ENCODE measurements at regions not wholly inside any gene's neighbourhood (a gene's known extent, or its start where the extent isn't known, plus 50 kb on each side); places are given as distances from the start of the nearest gene placed in this dataset.

GRCh38 chr15:85935182-85935581, 140.5 kb upstream of the KLHL25 start:
- ChIA-PET CTCF (no interaction called here), POLR2A (no interaction called here)
- Mint-ChIP-seq H3K27me3 (ENCODE audit: insufficient read depth, unreplicated experiment) (no peaks in the 10 kb centered on the region), H3K9me3 (ENCODE audit: unreplicated experiment) (no peaks in the 10 kb centered on the region), H3K36me3 (ENCODE audit: insufficient read depth, unreplicated experiment) (no peaks in the 10 kb centered on the region), H3K4me1 (ENCODE audit: insufficient read depth, unreplicated experiment) (no peaks in the 10 kb centered on the region), H3K27ac (ENCODE audit: low read depth, unreplicated experiment) (no peak overlapping the region), H3K4me3 (ENCODE audit: unreplicated experiment) (no peak overlapping the region)
- no peak for TF ChIP-seq CTCF (IDR thresholded peaks at IDR 0.05; ENCODE audit: unreplicated experiment)
- intact Hi-C loops (cut with micrococcal nuclease): no loop called here
- no TSS peak for BruUV-seq (replicated peaks)
- no peak for DNase-seq (ENCODE audit: unreplicated experiment)

- BruUV-seq (replicated peaks): no TSS peak
- CTCF ChIA-PET: no interaction called here
- TF ChIP-seq CTCF (IDR thresholded peaks at IDR 0.05; ENCODE audit: unreplicated experiment): no peak
- Mint-ChIP-seq H3K4me3 (ENCODE audit: unreplicated experiment) (no peak overlapping the region), H3K4me1 (ENCODE audit: insufficient read depth, unreplicated experiment) (no peaks in the 10 kb centered on the region), H3K36me3 (ENCODE audit: insufficient read depth, unreplicated experiment) (no peaks in the 10 kb centered on the region), H3K9me3 (ENCODE audit: unreplicated experiment) (no peaks in the 10 kb centered on the region), H3K27ac (ENCODE audit: low read depth, unreplicated experiment) (no peak overlapping the region), H3K27me3 (ENCODE audit: insufficient read depth, unreplicated experiment) (no peaks in the 10 kb centered on the region)
- intact Hi-C loops (cut with micrococcal nuclease): no loop called here
- DNase-seq (ENCODE audit: unreplicated experiment): no peak
- POLR2A ChIA-PET: interaction anchor here (0.6 kb wide), 1 partner anchor 217 kb away, joined by 3 read pairs; no protein-coding TSS in a partner anchor
These were observed 142.0 kb upstream of the AGBL1 start for GRCh38 chr15:85937661-85938060.

- Mint-ChIP-seq H3K36me3 (ENCODE audit: insufficient read depth, unreplicated experiment) (no peaks in the 10 kb centered on the region), H3K4me1 (ENCODE audit: insufficient read depth, unreplicated experiment) (no peaks in the 10 kb centered on the region), H3K27ac (ENCODE audit: low read depth, unreplicated experiment) (no peak overlapping the region), H3K4me3 (ENCODE audit: unreplicated experiment) (no peak overlapping the region), H3K27me3 (ENCODE audit: insufficient read depth, unreplicated experiment) (no peaks in the 10 kb centered on the region), H3K9me3 (ENCODE audit: unreplicated experiment) (no peaks in the 10 kb centered on the region)
- no TSS peak for BruUV-seq (replicated peaks)
- peak; percentile 35 for DNase-seq (ENCODE audit: unreplicated experiment)
- no peak for TF ChIP-seq CTCF (IDR thresholded peaks at IDR 0.05; ENCODE audit: unreplicated experiment)
- POLR2A ChIA-PET: no interaction called here
- CTCF ChIA-PET: interaction anchor here (0.6 kb wide), 1 partner anchor 254 kb away, joined by 4 read pairs; no protein-coding TSS in a partner anchor
- intact Hi-C loops (cut with micrococcal nuclease): no loop called here
These were observed 138.3 kb upstream of the AGBL1 start for GRCh38 chr15:85941186-85941855.

- no peak overlapping the region for H3K27ac Mint-ChIP-seq (ENCODE audit: low read depth, unreplicated experiment)
- no peaks in the 10 kb centered on the region for H3K4me1 Mint-ChIP-seq (ENCODE audit: insufficient read depth, unreplicated experiment)
- no peaks in the 10 kb centered on the region for H3K36me3 Mint-ChIP-seq (ENCODE audit: insufficient read depth, unreplicated experiment)
- ChIA-PET POLR2A (no interaction called here), CTCF (no interaction called here)
- H3K27me3 Mint-ChIP-seq (ENCODE audit: insufficient read depth, unreplicated experiment): no peaks in the 10 kb centered on the region
- no peak for DNase-seq (ENCODE audit: unreplicated experiment)
- TF ChIP-seq CTCF (IDR thresholded peaks at IDR 0.05; ENCODE audit: unreplicated experiment): no peak
- no peak overlapping the region for H3K4me3 Mint-ChIP-seq (ENCODE audit: unreplicated experiment)
- no TSS peak for BruUV-seq (replicated peaks)
- no peaks in the 10 kb centered on the region for H3K9me3 Mint-ChIP-seq (ENCODE audit: unreplicated experiment)
- intact Hi-C loops (cut with micrococcal nuclease): no loop called here
These were observed 137.0 kb upstream of the AGBL1 start for GRCh38 chr15:85942632-85943031.

All from MCF 10A (cell line).